Bone marrow (tissue), 2 donors: ENCODE measurements at regions not wholly inside any gene's neighbourhood (a gene's known extent, or its start where the extent isn't known, plus 50 kb on each side); places are given as distances from the start of the nearest gene placed in this dataset.
"Not testable (repeated sequence)": the region's sequence is repeated elsewhere in the genome, so short reads cannot be mapped to it uniquely, and the experiment has no call there.

Source experiments
- DNase-seq, 2 donors: peaks; one replicate each; lab custom pipeline; 2025; lab: John Stamatoyannopoulos, UW

GRCh38 chr14:106058342-106058741 is 532.0 kb downstream of the TMEM121 start:
- DNase-seq, result no peak

DNA sequence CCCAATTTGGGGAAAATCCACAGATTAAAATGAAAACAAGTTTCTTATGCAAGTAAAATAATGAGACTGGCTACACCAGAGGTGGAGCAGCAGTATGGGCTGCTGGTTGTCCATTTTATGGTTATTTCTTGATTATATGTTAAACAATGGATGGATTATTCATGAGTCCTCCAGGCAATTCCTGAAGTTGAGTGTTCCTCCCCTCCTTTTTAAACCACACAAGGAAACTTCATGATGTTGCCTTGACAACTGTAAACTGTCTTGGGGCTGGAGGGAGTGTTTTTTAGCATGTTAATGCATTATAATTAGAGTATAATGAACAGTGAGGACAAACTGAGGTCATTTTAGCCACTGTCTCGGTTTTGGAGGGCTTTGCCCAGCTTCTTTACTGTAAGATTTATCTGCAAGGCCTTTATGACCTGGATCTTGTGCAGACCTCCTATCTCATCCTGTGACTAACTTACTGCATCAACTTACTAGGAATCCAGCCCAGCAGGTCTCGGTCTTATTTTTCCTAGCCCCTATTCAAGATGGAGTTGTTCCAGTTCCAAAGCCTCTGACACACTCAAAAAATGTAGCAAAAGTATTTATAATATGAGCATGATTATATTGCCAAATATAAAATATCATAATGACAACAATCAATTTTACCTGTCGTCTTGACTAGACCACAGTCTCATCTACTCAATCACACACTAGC is 534.0 kb downstream of the TMEM121 start:
- no peak for DNase-seq

DNA sequence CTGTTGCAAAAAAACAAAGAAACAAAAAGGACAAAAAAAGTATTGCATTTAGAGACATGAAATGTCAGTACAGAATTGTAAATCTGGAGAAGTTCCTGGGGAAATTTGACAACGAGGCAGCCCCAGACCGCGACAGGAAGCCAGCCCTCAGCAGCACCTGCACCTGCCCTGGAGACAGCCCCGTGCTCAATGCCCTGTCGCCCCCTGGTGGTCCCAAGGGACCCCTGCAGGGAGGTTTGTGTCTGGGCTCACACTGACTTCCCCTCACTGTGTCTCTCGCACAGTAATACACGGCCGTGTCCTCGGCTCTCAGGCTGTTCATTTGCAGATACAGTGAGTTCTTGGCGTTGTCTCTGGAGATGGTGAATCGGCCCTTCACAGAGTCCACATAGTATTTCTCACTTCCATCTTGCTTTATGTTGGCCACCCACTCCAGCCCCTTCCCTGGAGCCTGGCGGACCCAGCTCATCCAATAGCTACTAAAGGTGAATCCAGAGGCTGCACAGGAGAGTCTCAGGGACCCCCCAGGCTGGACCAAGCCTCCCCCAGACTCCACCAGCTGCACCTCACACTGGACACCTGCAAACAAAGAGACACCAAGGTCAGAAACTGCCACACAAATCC is 535.6 kb downstream of the TMEM121 start:
- DNase-seq, result peak in 1 of 2 donors; percentile 53

DNA sequence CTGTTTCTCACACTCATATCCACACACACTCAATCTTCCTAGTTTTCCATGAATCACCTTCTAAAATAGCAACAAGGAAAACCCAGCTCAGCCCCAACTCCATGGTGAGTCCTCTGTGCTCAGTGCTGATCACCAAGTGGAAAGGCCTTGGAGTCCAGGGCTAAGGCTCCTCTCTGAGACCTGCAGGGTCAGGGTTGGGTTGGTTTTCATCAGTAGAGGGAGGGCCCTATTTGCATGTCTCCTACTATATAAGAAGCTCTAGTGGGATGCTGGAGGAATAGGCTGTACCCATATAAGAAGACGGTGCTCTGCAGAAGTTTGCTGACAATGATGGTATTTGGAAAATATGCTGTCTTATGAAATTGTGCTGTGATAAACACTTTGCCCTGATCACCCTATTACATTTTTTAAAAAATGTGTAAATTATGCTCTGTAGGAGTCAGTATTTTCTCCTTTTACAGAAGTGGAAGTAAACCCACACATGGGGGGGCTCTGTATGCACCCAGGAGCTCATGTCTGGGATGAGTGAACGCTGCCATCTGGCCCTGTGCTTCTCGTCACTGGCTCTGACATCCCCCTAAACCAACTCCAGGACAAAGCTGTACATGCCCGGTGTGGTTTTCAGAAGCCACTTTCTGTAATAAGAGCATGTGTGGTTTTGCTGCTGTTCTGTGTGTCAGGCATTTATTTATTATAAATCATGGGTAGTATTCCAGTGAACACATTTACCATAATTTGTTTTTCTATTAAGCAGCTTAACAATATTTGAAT is 536.3 kb downstream of the TMEM121 start:
- peak in 1 of 2 donors; percentile 66 for DNase-seq

DNA sequence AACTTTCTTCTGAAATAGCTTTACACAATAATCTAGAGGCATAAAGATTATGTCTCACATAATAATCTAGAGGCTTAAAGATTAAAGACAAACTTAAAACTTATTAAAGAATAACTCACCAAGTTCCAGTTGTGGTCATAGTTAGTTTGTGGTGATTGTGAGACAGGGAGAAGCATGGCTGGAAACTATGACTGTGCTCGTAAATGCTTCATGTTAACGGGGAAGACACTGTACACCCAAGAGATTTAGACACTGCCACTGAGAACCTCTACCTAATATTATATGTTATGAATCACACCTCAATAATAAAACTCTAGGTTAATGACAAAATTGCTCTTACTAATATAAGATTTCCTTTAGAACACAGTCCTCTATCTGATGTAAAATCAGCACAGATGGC is 541.6 kb downstream of the TMEM121 start:
- DNase-seq, result no peak

DNA sequence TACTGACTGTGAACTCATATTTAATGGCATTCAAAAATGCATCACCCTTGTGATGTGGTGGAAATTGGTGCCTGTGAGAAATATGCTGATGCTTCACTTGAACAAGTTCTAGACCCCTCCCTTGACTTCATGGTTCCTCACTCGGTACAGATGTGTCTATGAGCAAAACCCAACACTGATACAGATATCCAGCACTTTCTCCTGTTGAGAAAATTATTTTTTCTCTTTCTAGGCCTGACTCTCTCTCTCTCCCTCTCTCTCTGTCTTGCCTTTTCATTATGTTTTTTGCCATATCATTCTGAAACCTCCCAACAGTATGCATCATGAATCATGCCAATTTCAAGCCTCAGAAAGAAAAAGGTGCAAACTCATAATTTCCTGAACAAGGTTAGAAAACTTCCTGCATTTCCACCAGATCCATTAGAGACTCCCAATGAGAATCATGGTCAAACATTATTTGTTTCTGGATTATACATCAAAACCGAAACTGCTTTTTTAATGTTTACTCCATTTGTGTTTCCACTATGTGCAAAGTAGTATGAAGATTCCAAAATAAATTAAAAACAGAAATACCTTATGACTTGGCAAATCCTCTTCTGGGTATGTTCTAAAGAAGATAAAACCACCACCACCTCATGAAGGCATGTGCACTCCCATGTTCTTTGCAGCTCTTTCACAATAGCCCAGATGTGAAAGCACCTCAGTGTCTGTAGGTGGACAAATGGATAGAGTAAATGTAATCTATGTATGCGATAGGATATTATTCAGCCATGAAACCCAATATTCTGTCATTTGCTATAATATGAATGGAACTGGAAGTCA is 543.6 kb downstream of the TMEM121 start:
- peak in 1 of 2 donors; percentile 17 for DNase-seq

DNA sequence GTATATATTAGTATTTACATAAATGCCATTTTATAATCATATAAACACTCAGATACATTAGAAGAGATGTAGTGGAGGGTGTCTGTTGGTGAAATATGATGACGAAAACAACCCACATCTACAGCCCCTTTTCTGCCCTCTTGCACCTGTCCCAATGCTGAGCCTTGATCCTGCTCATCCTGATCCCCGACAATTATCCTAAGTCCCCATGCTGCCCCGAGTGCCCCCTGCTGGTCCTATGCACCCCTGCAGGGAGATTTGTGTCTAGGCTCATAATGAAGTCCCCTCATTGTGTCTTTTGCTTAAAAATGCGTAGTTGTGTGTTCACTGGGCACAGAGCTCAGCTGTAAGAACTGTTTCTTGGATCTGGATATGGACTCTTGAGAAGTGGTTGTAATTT is 554.5 kb downstream of the TMEM121 start:
- DNase-seq, result no peak

DNA sequence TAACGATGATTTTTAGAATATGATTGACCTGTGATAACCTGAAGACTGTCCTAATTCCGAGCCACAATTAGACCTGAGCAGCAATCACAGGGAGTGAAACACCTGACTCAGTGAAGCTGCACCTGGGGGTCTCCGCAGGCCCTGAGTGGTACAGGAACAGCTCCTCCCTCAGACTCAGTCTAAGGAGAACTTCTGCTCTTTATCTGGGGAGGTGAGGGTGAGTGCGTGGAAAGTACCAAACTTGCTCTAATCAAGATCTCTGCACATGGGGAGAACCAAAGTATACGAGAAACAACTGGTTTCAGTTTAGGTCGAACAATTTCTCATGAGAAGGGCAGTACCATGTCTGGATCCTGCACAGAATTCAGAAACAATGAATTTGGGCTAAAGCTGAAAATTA is 555.3 kb downstream of the TMEM121 start:
- not testable (repeated sequence) for DNase-seq

DNA sequence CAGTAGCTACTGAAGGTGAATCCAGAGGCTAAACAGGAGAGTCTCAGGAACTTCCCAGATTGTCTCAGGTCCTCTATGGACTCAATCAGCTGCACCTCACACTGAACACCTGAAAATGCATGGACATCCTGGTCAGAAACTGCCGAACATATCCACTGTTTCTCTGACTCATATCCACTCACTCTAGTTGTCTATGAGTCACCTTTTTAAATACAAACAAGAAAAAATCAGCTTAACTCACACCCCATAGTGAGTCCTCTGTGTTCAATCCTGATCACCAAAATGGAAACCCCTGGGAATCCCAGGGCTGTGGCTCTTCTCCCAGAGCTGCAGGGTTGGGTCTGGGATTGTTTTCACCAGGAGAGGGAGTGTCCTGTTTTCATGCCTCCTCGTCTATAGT is 556.7 kb downstream of the TMEM121 start:
- no peak for DNase-seq

DNA sequence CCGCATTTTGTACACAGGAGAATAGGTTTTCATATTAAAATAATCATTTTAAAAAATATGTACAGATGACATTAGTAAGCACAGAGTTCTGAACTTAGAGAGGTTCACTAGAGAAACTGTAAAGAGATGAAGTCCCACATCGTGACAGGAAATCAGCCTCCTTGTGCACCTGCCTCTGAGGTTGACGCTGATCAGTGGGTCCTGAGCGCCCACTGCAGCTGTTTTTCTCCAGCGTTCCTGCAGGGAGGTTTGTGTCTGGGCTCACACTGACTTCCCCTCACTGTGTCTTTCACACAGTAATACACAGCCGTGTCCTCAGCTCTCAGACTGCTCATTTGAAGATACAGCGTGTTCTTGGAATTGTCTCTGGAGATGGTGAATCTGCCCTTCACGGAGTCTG is 561.5 kb downstream of the TMEM121 start:
- DNase-seq, result no peak

DNA sequence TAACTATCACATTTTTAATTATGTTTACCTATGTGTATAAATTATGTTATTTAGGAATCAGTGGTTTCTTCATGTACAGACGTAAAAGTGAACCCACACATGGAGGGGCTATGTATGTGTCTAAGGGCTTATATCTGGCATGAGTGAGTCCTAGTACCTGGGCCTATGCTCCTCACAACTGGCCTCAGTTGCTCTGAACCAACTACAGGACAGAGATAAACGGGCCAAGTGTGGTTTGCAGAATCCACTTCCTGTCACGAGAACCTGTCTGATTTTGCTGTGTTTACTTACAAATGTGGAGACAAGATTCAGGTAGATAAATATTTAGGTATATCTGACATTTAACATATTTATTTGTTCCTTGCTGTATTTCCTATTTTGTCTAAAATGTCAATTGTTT is 562.5 kb downstream of the TMEM121 start:
- not testable (repeated sequence) for DNase-seq

DNA sequence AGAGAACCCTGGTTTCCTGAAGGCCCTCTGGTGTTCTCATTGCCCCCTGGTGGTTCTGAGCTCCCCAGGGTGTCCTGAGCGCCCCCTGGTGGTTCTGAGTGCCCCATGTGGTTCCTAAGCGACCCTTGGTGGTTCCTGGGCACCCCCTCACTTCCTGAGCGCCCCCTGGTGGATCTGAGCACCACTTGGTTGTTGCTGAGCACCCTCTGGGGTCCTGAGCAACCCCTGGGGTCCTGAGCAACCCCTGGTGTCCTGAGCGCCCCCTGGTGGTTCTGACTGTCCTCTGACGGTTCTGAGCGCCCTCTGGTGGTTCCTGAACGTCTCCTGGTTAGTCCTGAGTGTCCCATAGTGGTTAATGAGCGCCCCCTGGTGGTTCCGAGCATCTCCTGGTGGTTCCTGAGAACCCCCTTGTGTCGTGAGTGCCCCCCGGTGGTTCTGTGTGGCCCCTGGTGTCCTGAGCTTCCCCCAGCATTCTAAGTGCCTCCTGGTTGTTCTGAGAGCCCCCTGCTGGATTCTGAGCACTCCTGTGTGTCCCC is 568.3 kb downstream of the TMEM121 start:
- no peak for DNase-seq

- DNase-seq, result no peak
These were observed 581.3 kb downstream of the TMEM121 start for GRCh38 chr14:106107703-106108102.

GRCh38 chr14:106109337-106109736 is 583.0 kb downstream of the TMEM121 start:
- DNase-seq, result no peak

DNA sequence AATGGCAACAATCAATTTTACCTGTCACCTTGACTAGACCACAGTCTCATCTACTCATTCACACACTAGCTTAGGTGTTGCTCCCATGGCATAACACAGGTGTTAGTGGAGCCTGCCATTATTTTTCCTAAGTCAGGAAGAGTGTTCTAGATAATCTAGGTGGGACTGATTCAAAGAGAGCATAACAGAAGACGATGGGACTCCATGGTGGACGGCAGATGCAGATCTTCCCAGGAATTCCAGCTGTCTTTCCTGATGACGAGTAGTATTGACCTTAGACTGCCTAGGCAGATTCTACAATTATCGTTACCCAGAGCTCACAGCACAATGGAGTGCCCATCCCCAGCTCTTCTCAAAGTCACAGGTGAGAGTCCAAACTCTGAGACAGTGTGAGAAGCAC is 589.0 kb downstream of the TMEM121 start:
- DNase-seq, result no peak

GRCh38 chr14:106116339-106116930 is 590.1 kb downstream of the TMEM121 start:
- not testable (repeated sequence) for DNase-seq

DNA sequence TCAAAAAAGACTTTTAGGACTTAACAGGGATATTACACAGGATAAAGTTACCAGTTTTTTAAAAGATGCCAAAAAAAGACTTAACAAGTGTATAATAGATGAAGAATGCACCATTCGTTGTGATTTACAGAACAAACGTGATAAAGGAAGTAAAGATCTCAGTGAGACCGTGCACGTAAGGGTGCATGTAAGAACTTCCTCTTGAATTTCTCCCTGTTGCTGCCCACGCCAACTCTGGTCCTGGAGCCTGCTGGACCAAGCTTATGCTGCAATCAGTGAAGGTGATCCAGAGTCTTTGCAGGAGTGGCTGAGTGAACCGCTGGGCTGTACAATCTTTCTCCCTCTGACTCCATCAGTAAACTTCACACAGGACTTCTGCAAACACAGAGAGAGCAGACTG is 593.7 kb downstream of the TMEM121 start:
- DNase-seq, result no peak

- DNase-seq, result peak in 1 of 2 donors; percentile 88
These were observed 602.9 kb downstream of the TMEM121 start for GRCh38 chr14:106129274-106129673.

DNA sequence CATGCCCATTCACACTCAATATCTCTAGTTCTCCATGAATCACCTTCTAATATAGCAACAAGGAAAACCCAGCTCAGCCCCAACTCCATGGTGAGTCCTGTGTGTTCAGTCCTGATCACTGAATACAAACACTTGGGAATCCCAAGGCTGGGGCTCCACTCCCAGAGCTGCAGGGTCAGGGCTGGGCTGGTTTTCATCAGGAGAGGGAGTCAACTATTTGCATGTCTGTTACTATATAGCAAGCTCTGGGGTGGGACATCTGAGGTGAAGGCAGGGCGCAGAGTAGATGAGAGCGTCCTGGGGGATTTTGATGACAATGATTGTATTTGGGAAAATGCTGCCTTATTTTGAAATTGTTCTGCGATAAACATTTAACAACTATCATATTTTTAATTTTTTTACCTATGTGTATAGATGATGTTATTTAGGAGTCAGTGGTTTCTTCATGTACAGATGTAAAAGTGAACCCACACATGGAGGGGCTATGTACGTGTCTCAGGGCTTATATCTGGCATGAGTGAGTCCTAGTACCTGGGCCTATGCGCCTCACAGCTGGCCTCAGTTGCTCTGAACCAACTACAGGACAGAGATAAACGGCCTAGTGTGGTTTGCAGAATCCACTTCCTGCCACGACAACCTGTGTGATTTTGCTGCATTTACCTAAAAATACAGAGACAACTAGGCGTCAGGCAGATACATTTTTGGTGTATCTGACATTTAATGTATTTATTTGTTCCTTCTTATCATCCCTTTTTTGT is 603.7 kb downstream of the TMEM121 start:
- DNase-seq, result not testable (repeated sequence)

DNA sequence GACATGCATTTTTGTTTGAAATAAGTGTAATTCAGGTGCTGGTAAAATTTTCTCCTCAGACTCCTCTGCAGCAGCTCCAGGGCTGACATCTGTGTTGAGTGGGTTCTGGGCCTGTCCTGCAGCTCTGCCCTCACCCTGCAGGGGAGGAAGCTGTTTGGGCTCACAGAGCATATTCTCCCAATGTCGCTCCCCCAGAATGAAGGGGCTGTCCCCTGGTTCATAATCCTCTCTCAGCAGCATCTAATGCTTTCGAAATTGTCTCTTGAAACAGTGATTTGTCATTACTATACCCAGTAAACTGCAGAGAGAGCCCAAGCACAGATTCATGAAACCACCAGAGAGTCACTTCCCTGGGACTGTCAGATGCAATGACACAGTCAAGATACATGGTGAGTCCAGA is 606.7 kb downstream of the TMEM121 start:
- not testable (repeated sequence) for DNase-seq

DNA sequence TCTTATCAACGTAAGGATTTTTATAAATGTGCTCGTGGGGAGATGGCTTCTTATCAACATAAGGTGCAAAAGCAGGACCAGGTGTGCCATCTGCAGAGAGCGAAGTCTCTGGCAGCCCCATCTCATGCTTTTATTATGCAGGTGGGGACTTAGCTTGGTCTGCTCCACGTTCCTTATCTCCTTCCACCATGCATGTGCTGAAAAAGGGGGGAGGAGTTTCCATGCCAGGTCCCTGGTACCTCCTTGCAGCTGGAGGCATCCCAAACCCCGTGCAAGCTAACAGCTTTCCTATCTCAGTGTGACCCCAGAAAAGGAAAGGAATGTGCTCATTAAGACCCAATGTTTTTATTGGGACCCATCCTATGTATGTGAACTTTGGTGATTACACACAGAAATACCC is 608.5 kb downstream of the TMEM121 start:
- no peak for DNase-seq
